Activated CD8-positive, alpha-beta memory T cell treated with anti-CD3 and anti-CD28 coated beads, Interleukin-2, amount 50 U/mL, for 48 hours (primary cell): ENCODE measurements at regions not wholly inside any gene's neighbourhood (a gene's known extent, or its start where the extent isn't known, plus 50 kb on each side); places are given as distances from the start of the nearest gene placed in this dataset.
"Not testable (repeated sequence)": the region's sequence is repeated elsewhere in the genome, so short reads cannot be mapped to it uniquely, and the experiment has no call there.

Source experiments
- DNase-seq: peaks from one replicate; pipeline ENCODE4 v3.0.0-alpha.2; 2020

GRCh38 chr17:13659051-13659450 is 57.3 kb upstream of the HS3ST3A1 start:
- not testable (repeated sequence) for DNase-seq

- no peak for DNase-seq
Observed at GRCh38 chr17:13665872-13666635, 64.3 kb upstream of the HS3ST3A1 start.

- no peak for DNase-seq
Observed at GRCh38 chr17:13671341-13671740, 69.6 kb upstream of the HS3ST3A1 start.

GRCh38 chr17:13671771-13672170 is 70.0 kb upstream of the HS3ST3A1 start:
- DNase-seq: no peak

DNA sequence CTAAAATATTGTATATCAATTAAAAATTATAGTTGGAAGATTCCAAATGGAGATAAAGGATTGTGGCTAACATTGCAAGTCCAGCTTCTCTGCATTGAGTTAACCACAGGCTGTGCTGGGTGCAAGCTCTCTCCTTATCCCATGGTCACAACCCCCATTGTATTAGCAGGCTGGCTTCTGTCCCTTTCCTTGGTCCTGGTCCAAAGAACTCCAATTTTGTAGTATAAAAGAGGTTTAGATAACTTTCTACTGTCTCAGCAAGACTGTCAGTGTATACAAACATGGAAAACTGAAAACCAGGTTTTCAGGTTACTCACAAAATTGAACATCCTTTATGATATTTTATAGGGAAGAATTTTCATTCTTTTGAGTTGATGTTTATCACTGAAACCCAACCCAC is 76.6 kb upstream of the HS3ST3A1 start:
- no peak for DNase-seq

GRCh38 chr17:13678841-13679240 is 77.1 kb upstream of the HS3ST3A1 start:
- DNase-seq: no peak

GRCh38 chr17:13688716-13689115 is 87.0 kb upstream of the HS3ST3A1 start:
- DNase-seq: no peak

DNA sequence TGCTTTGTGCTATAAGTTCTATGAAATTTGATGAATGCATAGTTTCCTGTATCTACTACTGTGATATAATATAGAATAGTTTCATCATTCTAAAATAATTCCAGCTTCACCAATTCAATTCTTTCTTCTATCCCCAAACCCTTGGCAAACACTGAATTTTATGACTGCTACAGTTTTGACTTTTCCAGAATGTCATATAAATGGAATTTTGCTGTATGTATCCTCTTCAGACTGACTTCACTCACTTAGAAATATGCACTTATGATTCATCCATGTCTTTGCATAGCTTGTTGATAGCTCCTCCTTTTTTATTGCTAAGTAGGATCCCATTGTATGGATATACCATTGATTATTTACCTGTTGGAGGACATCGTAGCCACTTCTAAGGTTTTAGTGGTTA is 89.1 kb upstream of the HS3ST3A1 start:
- DNase-seq: no peak

GRCh38 chr17:13694934-13695333 is 93.2 kb upstream of the HS3ST3A1 start:
- no peak for DNase-seq

GRCh38 chr17:13698832-13699231 is 97.1 kb upstream of the HS3ST3A1 start:
- no peak for DNase-seq

DNA sequence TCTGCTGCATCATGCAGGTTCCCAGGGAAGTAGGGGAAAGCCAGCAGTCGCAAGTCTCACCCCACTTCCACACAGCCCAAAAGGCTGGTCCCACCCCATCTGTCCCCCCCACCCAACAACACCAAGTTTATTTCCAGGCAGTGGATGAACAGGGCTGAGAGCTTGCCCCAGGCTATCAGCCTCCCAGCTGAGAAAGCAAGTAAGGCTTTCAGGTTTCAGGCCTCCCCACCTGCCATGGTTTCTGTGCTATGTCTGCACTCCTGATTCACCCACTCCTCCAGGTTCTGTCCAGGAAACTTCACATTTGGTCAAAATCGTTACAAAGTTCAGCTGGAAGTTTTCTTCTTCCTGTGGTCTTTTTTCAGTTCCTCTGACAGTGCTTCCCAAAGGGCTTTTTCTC is 97.5 kb upstream of the HS3ST3A1 start:
- no peak for DNase-seq

GRCh38 chr17:13702266-13702665 is 100.5 kb upstream of the HS3ST3A1 start:
- DNase-seq: no peak

- DNase-seq: no peak
Observed at GRCh38 chr17:13704333-13704732, 102.6 kb upstream of the HS3ST3A1 start.

GRCh38 chr17:13705221-13705620 is 103.5 kb upstream of the HS3ST3A1 start:
- DNase-seq: no peak

- no peak for DNase-seq
Observed at GRCh38 chr17:13721705-13722104, 120.0 kb upstream of the HS3ST3A1 start.

GRCh38 chr17:13725288-13725990 is 123.7 kb upstream of the HS3ST3A1 start:
- no peak for DNase-seq

DNA sequence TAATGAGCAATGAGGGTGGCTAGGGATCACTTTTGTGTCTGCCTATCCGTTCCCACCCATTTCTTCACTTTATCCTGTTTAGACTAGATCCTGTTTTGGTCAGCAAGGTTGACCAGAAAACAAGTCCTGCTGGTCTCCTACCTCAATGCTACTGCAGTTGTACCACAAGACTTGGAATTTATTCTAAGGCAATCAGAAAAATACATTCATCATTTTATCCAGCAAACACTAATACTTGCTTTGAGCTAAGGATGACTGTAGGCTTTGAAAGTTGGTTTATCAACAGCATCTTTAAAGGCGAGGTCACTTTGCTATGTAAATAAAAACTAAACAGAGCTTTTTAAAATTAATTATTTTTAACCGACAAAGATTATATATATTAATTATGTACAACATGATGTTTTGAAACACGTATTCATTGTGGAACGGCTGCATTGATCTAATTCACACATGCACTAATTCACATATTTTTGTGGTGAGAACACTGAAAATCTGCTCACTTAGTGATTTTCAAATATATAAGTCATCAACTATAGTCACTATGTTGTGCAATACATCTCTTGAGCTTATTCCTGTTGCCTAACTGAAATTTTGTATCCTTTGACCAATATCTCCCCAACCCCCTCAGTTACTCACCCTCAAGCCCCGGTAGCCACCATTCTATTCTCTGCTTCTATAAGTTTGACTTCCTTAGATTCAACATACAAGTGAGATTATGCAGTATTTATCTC is 125.9 kb upstream of the HS3ST3A1 start:
- DNase-seq: no peak

DNA sequence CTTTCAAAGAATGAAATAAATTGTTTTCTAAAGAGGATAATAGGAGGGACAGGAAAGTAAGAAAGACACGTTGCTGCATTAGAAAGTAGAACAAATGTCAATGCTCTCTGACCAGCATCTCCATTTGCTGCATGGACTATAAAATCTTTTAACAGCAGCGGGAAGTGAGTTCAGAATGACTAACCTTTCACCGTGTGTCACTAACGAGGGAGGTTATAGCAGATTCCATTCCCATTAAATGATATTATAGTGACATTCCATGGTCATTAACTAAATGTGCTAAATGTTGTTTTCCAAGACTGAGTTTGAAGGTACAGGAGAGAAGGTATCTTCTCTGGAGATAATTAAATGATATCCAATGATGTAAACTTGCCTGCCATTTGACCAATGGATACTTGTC is 127.1 kb upstream of the HS3ST3A1 start:
- no peak for DNase-seq

DNA sequence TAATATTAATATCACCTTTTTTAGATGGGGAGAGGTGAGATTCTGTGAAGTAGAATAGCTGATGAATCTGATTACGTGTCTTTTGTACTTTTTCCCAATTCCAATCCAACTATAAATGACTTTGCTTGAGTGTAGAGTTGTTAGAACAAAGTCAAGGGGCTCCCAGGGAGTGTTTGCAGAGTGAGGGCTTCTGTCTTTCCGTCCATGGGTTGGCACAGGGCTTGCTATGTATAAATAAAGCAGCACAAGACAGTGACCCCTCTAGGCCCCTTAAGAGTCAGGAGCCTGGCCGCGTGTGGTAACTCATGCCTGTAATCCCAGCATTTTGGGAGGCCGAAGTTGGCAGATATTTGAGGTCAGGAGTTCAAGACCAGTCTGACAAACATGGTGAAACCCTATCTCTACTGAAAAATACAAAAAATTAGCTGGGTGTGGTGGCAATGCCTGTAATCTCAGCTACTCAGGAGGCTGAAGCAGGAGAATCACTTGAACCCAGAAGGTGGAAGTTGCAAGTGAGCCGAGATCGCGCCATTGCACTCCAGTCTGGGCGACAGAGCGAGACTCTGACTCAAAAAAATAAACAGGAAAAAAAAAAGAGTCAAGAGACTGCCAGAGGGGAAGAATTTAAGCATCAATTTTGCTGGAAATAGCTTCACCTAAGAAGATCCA is 127.9 kb upstream of the HS3ST3A1 start:
- DNase-seq: no peak

- DNase-seq: no peak
Observed at GRCh38 chr17:13734880-13735279, 133.2 kb upstream of the HS3ST3A1 start.

DNA sequence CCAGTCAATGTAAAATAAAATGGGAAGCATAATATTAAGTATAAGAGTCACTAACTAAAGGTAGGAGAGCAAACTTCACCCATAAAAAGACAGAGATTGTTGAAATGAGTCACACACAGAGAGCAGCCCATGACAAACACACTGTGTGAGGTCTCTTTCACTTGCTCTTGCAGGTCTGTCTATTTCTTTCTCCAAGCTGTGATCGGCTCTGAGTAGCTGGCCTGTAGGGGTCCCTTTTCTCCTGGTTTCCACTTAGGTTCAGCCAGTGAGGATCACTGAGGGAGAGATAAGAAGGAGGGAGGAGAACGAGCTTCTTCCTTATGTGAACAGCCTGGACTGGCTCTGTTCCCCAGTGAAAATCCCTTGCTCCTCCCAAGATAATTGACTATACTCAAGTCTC is 133.7 kb upstream of the HS3ST3A1 start:
- DNase-seq: no peak

- DNase-seq: no peak
Observed at GRCh38 chr17:13735861-13736260, 134.1 kb upstream of the HS3ST3A1 start.

- no peak for DNase-seq
Observed at GRCh38 chr17:13736916-13737315, 135.2 kb upstream of the HS3ST3A1 start.
